ENCODE measurements at regions not wholly inside any gene's neighbourhood (a gene's known extent, or its start where the extent isn't known, plus 50 kb on each side); places are given as distances from the start of the nearest gene placed in this dataset.

GRCh38 chr6:167761794-167762258, 64.9 kb upstream of the AFDN start:
- H3K4me3 ChIP-seq (ENCODE audit: low read depth, low read length), result no peak overlapping the region
- TF ChIP-seq CTCF (IDR thresholded peaks at IDR 0.05; ENCODE audit: insufficient read depth, low read depth, low read length), result no peak
- no peak for DNase-seq (ENCODE audit: low read depth)

- DNase-seq (ENCODE audit: low read depth), result no peak
- TF ChIP-seq CTCF (IDR thresholded peaks at IDR 0.05; ENCODE audit: insufficient read depth, low read depth, low read length), result no peak
- no peak overlapping the region for H3K4me3 ChIP-seq (ENCODE audit: low read depth, low read length)
Observed at GRCh38 chr6:167762259-167762962, 64.3 kb upstream of the AFDN start.

DNA sequence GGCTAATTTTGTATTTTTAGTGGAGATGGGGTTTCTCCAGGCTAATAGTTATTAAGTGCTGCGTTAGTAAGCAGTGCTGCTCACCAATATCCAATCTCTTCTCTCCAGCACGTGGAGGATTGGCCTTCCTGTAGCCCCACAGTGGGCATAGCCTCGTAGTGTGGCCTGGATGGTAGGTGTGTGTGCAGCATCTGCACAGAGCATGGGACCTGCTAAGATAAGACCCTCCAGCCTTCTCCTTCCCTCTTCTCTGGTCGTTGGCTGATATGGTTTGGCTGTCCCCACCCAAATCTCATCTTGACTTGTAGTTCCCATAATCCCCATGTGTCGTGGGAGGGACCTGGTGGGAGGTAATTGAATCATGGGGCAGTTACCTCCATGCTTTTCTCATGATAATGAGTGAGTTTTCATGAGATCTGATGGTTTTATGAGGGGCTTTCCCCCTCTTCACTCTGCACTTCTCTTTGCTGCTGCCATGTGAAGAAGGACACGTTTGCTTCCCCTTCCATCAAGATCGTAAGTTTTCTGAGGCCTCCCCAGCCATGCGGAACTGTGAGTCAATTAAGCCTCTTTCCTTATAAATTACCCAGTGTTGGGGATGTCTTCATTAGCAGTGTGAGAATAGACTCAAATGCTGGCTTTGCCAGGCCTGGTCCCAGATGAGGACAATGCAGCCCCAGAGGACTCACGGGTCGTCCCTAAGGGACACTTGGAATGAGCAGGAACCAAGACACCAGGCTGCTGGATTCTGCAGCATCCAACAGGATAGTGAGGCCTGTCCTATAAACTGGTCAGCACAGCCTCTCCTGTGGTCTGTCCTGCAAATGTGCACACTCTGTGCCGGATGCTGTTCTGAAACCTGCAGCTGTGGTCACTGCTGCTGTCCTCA, 63.4 kb upstream of the AFDN start:
- H3K4me3 ChIP-seq (ENCODE audit: low read depth, low read length), result no peak overlapping the region
- DNase-seq (ENCODE audit: low read depth), result no peak
- no peak for TF ChIP-seq CTCF (IDR thresholded peaks at IDR 0.05; ENCODE audit: insufficient read depth, low read depth, low read length)

DNA sequence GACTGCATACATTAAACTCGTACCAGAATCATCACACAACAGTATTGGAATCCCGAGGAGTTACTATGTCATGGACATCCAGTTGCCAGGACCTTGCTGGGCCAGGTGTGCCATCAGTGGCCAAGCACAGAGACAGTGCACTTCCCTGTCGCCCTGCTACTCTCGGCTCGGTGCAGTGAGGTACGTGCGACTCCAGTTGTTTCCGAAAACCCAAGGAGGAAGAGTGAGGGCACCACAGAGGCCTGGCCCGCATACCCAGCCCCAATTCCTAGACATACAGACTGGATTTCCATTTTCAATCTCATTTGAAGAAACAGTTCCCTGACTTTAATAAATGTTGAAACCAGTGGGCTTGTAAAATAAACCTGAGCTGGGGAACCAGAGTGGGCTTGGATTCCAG, 62.5 kb upstream of the AFDN start:
- no peak for DNase-seq (ENCODE audit: low read depth)
- H3K4me3 ChIP-seq (ENCODE audit: low read depth, low read length), result no peak overlapping the region
- no peak for TF ChIP-seq CTCF (IDR thresholded peaks at IDR 0.05; ENCODE audit: insufficient read depth, low read depth, low read length)

- no peak overlapping the region for H3K4me3 ChIP-seq (ENCODE audit: low read depth, low read length)
- no peak for TF ChIP-seq CTCF (IDR thresholded peaks at IDR 0.05; ENCODE audit: insufficient read depth, low read depth, low read length)
- no peak for DNase-seq (ENCODE audit: low read depth)
Observed at GRCh38 chr6:167764713-167765479, 61.8 kb upstream of the AFDN start.

DNA sequence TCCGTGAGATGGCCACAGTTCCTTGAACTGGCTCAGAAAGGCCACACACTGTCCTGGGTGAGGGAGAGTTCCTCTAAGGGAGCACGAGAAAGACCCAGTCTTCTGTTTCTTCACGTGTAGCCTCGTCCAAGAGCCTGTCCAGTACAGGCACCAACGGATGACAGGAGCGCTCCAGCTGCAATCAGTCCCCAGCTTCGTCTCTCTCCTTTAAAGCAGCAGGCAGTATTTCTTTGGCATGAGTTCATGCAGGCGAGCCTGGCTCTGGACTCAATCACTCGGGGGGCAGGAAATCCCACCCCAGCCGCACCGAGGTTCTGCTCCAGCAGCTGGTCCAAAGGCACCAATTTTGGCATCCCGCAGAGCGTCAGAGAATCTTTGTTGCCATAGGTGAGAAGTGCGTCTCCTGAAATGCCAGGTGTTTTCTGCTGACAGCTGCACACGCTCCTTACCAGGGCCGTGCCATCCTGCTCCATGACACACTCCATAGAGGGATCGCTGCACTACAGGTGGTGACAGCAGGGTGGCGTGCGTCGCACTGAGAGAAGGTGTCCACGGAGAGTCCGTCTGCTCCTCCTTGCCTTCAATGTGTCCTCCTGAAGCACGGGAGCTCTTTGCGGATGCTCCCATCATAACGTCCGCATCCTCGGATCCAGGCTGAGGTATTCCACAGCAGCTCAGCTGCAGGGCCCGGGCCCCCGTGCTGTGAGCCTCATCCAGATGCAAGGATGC, 59.6 kb upstream of the AFDN start:
- TF ChIP-seq CTCF (IDR thresholded peaks at IDR 0.05; ENCODE audit: insufficient read depth, low read depth, low read length), result no peak
- DNase-seq (ENCODE audit: low read depth), result no peak
- H3K4me3 ChIP-seq (ENCODE audit: low read depth, low read length), result no peak overlapping the region
